CD4-positive, CD25-positive, alpha-beta regulatory T cell (primary cell): ENCODE measurements at regions not wholly inside any gene's neighbourhood (a gene's known extent, or its start where the extent isn't known, plus 50 kb on each side); places are given as distances from the start of the nearest gene placed in this dataset.
"Not testable (repeated sequence)": the region's sequence is repeated elsewhere in the genome, so short reads cannot be mapped to it uniquely, and the experiment has no call there.

ENCODE experiments used
- ATAC-seq, 2 donors: fragments of 150-1000 bp; cut with Tn5 transposase; one replicate each; pipeline ENCODE4 v1.10.0; 2021; ENCODE audit warnings: low read depth in 2 of 2, moderate number of reproducible peaks in 2 of 2, moderate library complexity in 1 of 2
- DNase-seq, 3 donors: peaks; one replicate each; pipeline versions ENCODE4 v3.0.0 to v3.0.0-alpha.2; 2012 to 2022; ENCODE audit warnings: mixed read lengths in 1 of 3
- H3K27ac ChIP-seq: one replicate; pipeline ENCODE4 v1.7.0; 2013; ENCODE audit warnings: mild to moderate bottlenecking, low read length; ENCODE audit not compliant: insufficient read depth, poor library complexity, severe bottlenecking
- H3K27me3 ChIP-seq: one replicate; pipeline ENCODE4 v1.7.0; 2013; ENCODE audit warnings: low read length; ENCODE audit not compliant: control insufficient read depth, insufficient read depth
- H3K36me3 ChIP-seq: one replicate; pipeline ENCODE4 v1.7.0; 2013; ENCODE audit warnings: mild to moderate bottlenecking, low read length, moderate library complexity; ENCODE audit not compliant: control insufficient read depth, insufficient read depth
- H3K4me1 ChIP-seq: 2 replicates; pipeline ENCODE4 v1.7.0; 2013; ENCODE audit warnings: mild to moderate bottlenecking, low read length; ENCODE audit not compliant: insufficient read depth, control insufficient read depth, poor library complexity, severe bottlenecking
- H3K4me3 ChIP-seq: one replicate; pipeline ENCODE4 v1.7.0; 2013; ENCODE audit warnings: low read depth, mild to moderate bottlenecking, low read length, moderate library complexity
- H3K9me3 ChIP-seq, 2 experiments: 1 replicate in 1 of 2; 2 replicates in 1 of 2; pipeline ENCODE4 v1.7.0; 2013; ENCODE audit warnings: low read length in 2 of 2, mild to moderate bottlenecking in 1 of 2, moderate library complexity in 1 of 2; ENCODE audit not compliant: control insufficient read depth in 2 of 2
- H3K27ac Mint-ChIP-seq, 3 donors: one replicate each; pipeline ENCODE4 v1.8.0; 2020 to 2022; ENCODE audit warnings: mild to moderate bottlenecking in 3 of 3, mixed read lengths in 3 of 3, moderate library complexity in 2 of 3
- H3K27me3 Mint-ChIP-seq: one replicate; pipeline ENCODE4 v1.8.0; 2022; ENCODE audit warnings: mild to moderate bottlenecking, mixed read lengths
- H3K36me3 Mint-ChIP-seq: one replicate; pipeline ENCODE4 v1.8.0; 2020; ENCODE audit warnings: mixed read lengths
- H3K4me1 Mint-ChIP-seq, 4 donors: one replicate each; pipeline ENCODE4 v1.8.0; 2020 to 2022; ENCODE audit warnings: mixed read lengths in 4 of 4, mild to moderate bottlenecking in 1 of 4
- H3K4me3 Mint-ChIP-seq, 4 donors: one replicate each; pipeline ENCODE4 v1.8.0; 2020 to 2022; ENCODE audit warnings: mild to moderate bottlenecking in 4 of 4, mixed read lengths in 4 of 4, moderate library complexity in 3 of 4
- H3K9me3 Mint-ChIP-seq, 7 donors: one replicate each; pipeline ENCODE4 v1.8.0; 2020 to 2022; ENCODE audit warnings: mixed read lengths in 7 of 7, mild to moderate bottlenecking in 3 of 7, moderate library complexity in 2 of 7

DNA sequence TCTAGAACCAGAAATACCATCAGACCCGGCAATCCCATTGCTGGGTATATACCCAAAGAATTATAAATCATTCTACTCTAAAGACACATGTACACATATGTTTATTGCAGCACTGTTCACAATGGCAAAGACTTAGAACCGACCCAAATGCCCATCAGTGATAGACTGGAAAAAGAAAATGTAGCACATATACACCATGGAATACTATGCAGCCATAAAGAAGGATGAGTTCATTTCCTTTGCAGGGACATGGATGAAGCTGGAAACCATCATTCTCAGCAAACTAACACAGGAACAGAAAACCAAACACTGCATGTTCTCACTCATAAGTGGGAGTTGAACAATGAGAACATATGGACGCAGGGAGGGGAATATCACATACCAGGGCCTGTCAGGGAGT lies 64.2 kb upstream of the ADTRP start:
- not testable (repeated sequence) for H3K27ac Mint-ChIP-seq, H3K4me3 ChIP-seq, ATAC-seq, H3K27ac ChIP-seq, H3K9me3 ChIP-seq, H3K36me3 ChIP-seq, H3K4me1 Mint-ChIP-seq, H3K36me3 Mint-ChIP-seq, DNase-seq, H3K4me3 Mint-ChIP-seq, H3K27me3 ChIP-seq, H3K4me1 ChIP-seq
- Mint-ChIP-seq H3K27me3 (peaks cover 30% of the 10 kb centered on the region), H3K9me3 (peaks cover 0 to 20% (median 9%) of the 10 kb centered on the region in 7 donors)

- no peak for DNase-seq
- H3K27ac ChIP-seq: no peak overlapping the region
- peaks cover 0 to 4% (median 0%) of the 10 kb centered on the region in 4 donors for H3K4me1 Mint-ChIP-seq
- no peaks in the 10 kb centered on the region for H3K4me1 ChIP-seq
- no peak for ATAC-seq
- no peak overlapping the region for H3K4me3 Mint-ChIP-seq
- peaks cover 5% of the 10 kb centered on the region for H3K36me3 Mint-ChIP-seq
- H3K27ac Mint-ChIP-seq: no peak overlapping the region
- peaks cover 0 to 20% (median 9%) of the 10 kb centered on the region in 7 donors for H3K9me3 Mint-ChIP-seq
- H3K4me3 ChIP-seq: no peak overlapping the region
- no peaks in the 10 kb centered on the region for H3K36me3 ChIP-seq
- H3K9me3 ChIP-seq: peaks cover 0 to 2% of the 10 kb centered on the region in 2 experiments
- H3K27me3 Mint-ChIP-seq: peaks cover 15% of the 10 kb centered on the region
- no peaks in the 10 kb centered on the region for H3K27me3 ChIP-seq
These were observed 56.5 kb upstream of the ADTRP start for GRCh38 chr6:11835065-11835464.

DNA sequence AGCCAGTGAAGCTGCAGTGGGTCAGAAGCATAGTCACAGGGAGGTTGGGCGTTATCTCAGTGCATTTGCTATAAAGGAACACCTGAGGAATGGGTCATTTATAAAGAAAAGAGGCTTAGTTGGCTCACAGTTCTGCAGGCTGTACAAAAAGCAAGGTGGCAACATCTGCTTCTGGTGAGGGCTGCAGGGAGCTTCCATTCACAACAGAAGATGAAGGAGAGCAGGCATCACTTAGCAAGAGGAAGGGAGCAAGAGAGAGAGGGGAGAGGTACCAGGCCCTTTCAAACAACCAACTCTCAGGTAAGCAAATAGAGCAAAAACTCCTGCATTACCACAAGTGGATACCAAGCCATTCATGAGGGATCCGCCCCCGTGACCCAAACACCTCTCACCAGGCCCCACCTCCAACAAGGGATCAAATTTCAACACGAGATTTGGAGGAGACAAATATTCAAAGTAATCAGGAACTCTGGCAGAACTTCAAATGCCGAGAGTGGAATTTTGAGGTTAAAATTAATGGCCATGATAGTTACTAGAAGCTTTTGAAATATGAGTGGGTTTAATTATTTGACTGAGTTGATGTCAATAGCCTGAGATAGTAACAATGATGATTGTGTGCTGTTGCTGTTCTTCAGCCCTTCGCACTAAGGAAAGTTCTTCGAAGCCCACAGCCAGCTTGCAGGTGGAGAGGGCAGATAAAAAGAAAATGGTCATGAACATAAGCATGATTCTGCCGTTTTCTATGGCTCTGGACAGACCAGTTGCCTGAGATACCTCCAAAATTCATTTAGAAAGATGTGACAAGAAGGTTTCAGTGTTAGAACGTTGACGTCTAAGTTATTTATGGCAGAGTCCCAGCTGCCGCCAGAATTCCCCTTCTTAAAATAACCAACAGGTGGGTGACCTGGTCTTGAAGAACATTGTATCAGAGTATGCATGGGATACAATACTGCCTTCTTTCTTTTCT lies 55.3 kb upstream of the ADTRP start:
- Histone ChIP-seq H3K4me3 (no peak overlapping the region), H3K9me3 (no peaks in the 10 kb centered on the region), H3K36me3 (no peaks in the 10 kb centered on the region), H3K27me3 (no peaks in the 10 kb centered on the region), H3K27ac (no peak overlapping the region), H3K4me1 (no peaks in the 10 kb centered on the region)
- H3K9me3 Mint-ChIP-seq: peaks cover 0 to 11% (median 2%) of the 10 kb centered on the region in 7 donors
- H3K27ac Mint-ChIP-seq: peak overlapping the region in 1 of 3 donors; percentile 61
- peaks cover 0 to 4% (median 0%) of the 10 kb centered on the region in 4 donors for H3K4me1 Mint-ChIP-seq
- peaks cover 15% of the 10 kb centered on the region for H3K27me3 Mint-ChIP-seq
- no peaks in the 10 kb centered on the region for H3K36me3 Mint-ChIP-seq
- no peak for ATAC-seq
- H3K4me3 Mint-ChIP-seq: no peak overlapping the region
- no peak for DNase-seq

DNA sequence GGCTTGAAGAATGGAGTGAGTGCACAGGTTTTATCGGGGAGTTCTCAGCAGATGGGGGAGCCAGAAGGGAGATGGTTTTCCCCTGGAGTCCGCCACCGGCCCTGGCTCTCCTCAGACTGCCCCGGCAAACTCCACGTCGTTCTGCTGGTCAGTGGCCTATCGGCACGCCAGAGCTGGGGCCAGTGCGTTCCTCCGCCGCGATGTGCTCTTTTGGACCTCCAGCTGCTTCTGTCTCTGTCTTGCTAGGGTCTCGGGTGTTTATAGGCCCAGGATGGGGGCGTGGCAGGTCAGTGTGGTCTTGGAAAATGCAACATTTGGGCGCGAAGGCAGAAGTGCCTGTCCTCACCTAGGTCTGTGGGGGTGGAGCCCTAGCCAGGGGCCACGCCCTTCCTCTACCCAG lies 53.0 kb upstream of the ADTRP start:
- no peaks in the 10 kb centered on the region for H3K36me3 ChIP-seq
- H3K4me1 Mint-ChIP-seq: peaks cover 0 to 4% (median 0%) of the 10 kb centered on the region in 4 donors
- H3K27ac ChIP-seq: no peak overlapping the region
- H3K9me3 Mint-ChIP-seq: no peaks in the 10 kb centered on the region
- no peak overlapping the region for H3K4me3 Mint-ChIP-seq
- no peaks in the 10 kb centered on the region for H3K9me3 ChIP-seq
- ATAC-seq (no peak), DNase-seq (no peak)
- peaks cover 10% of the 10 kb centered on the region for H3K27me3 Mint-ChIP-seq
- H3K27me3 ChIP-seq: no peaks in the 10 kb centered on the region
- H3K4me1 ChIP-seq: no peaks in the 10 kb centered on the region
- no peak overlapping the region for H3K4me3 ChIP-seq
- peak overlapping the region in 1 of 3 donors; percentile 18 for H3K27ac Mint-ChIP-seq
- no peaks in the 10 kb centered on the region for H3K36me3 Mint-ChIP-seq

DNA sequence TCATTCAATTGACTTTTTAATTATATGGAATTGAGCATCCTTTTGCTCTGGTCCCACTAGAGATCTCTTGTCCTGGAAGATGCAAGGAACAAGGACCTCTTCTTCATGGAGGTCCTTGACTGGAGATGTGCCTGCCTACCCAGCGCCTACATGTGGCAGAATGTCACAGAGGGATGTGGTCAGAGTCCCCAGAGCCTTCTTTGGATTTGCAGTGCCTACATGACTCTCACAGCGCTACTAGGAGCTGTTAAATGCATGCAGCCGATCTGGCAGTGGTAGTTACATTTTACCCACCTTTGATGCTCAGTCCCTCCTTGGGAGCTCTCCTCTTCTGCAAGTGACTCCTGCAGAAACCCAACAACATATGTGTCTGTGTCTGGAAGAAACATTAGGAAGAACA lies 51.9 kb upstream of the ADTRP start:
- no peak overlapping the region for H3K4me3 ChIP-seq
- no peaks in the 10 kb centered on the region for H3K36me3 ChIP-seq
- no peaks in the 10 kb centered on the region for H3K36me3 Mint-ChIP-seq
- H3K9me3 Mint-ChIP-seq: no peaks in the 10 kb centered on the region
- ATAC-seq (no peak), DNase-seq (no peak)
- H3K27me3 Mint-ChIP-seq: peaks cover 10% of the 10 kb centered on the region
- H3K4me1 Mint-ChIP-seq: peaks cover 0 to 4% (median 0%) of the 10 kb centered on the region in 4 donors
- H3K9me3 ChIP-seq: no peaks in the 10 kb centered on the region
- no peak overlapping the region for H3K27ac ChIP-seq
- no peaks in the 10 kb centered on the region for H3K4me1 ChIP-seq
- no peak overlapping the region for H3K27ac Mint-ChIP-seq
- no peaks in the 10 kb centered on the region for H3K27me3 ChIP-seq
- no peak overlapping the region for H3K4me3 Mint-ChIP-seq

GRCh38 chr6:11830105-11830504 lies 51.5 kb upstream of the ADTRP start:
- DNase-seq (no peak), ATAC-seq (no peak)
- H3K27me3 Mint-ChIP-seq: peaks cover 10% of the 10 kb centered on the region
- H3K4me1 Mint-ChIP-seq: peaks cover 0 to 7% (median 1%) of the 10 kb centered on the region in 4 donors
- H3K36me3 Mint-ChIP-seq: no peaks in the 10 kb centered on the region
- Histone ChIP-seq H3K27ac (no peak overlapping the region), H3K4me3 (no peak overlapping the region), H3K27me3 (no peaks in the 10 kb centered on the region), H3K36me3 (no peaks in the 10 kb centered on the region), H3K4me1 (no peaks in the 10 kb centered on the region), H3K9me3 (no peaks in the 10 kb centered on the region)
- no peak overlapping the region for H3K27ac Mint-ChIP-seq
- H3K4me3 Mint-ChIP-seq: no peak overlapping the region
- no peaks in the 10 kb centered on the region for H3K9me3 Mint-ChIP-seq

DNA sequence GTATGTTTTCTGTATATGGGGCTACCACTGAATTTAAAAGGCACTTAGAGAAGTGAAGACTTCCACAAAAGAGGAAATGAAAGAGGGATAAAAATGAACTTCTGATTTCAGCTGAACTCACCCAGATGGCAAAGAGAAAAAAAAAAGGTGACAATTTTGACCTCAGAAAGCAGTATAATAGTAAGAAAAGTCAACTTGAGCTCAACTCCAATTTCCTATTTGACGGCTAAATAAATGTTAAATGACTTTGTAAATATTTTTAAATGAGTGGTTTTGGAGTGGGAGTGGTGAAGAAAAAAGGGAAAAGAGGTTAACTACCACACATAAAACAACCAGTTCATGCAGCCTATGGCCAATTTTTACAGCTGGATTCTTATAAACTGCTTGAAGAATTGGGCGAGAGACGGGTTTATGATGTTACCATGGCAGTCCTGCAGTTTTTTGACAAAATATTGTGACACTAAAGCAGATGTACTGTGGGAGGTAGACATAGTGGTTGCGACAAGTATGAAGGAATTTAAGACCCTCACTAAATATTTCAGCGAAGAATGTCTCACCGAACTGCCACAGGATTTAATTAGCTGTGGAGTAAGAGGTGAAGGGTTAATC lies 49.8 kb upstream of the ADTRP start:
- DNase-seq (no peak), ATAC-seq (no peak)
- Mint-ChIP-seq H3K27ac (no peak overlapping the region), H3K4me1 (peaks cover 0 to 9% (median 3%) of the 10 kb centered on the region in 4 donors), H3K9me3 (no peaks in the 10 kb centered on the region), H3K27me3 (peaks cover 1% of the 10 kb centered on the region), H3K4me3 (no peak overlapping the region), H3K36me3 (no peaks in the 10 kb centered on the region)
- Histone ChIP-seq H3K4me1 (no peaks in the 10 kb centered on the region), H3K36me3 (no peaks in the 10 kb centered on the region), H3K27ac (no peak overlapping the region), H3K9me3 (no peaks in the 10 kb centered on the region), H3K27me3 (no peaks in the 10 kb centered on the region), H3K4me3 (no peak overlapping the region)
